K562 (cell line): ENCODE measurements at regions not wholly inside any gene's neighbourhood (a gene's known extent, or its start where the extent isn't known, plus 50 kb on each side); places are given as distances from the start of the nearest gene placed in this dataset.

Experiments used
- GABPA ChIP-seq: fragments of 200-800 bp; sonication (Bioruptor generic); conservative IDR thresholded peaks from 2 replicates; pipeline ENCODE4 v1.6.1; 2016; ENCODE audit warnings: low read depth, missing genetic modification characterization, missing compliant biosample characterization
- MEIS2 ChIP-seq: fragments of 450-650 bp; IDR thresholded peaks from 2 replicates; pipeline ENCODE4 v1.6.1; 2014; ENCODE audit warnings: mild to moderate bottlenecking; ENCODE audit not compliant: partially characterized antibody
- RBM34 ChIP-seq: fragments of 200-400 bp; formaldehyde crosslinking; IDR thresholded peaks from 2 replicates; pipeline ENCODE4 v1.6.1; 2018; ENCODE audit warnings: low read length, borderline replicate concordance; ENCODE audit not compliant: insufficient read depth
- TAF1 ChIP-seq: IDR thresholded peaks from 2 replicates; pipeline ENCODE4 v1.6.1; 2011; ENCODE audit warnings: mild to moderate bottlenecking, low read length, moderate library complexity; ENCODE audit not compliant: insufficient read depth, control insufficient read depth, severe bottlenecking; ENCODE audit errors: extremely low read depth
- TF ChIP-seq, protein P1 (sequence below): sonication (generic); formaldehyde crosslinking; IDR thresholded peaks from 2 replicates; pipeline ENCODE4 v1.8.1; 2023; ENCODE audit warnings: mild to moderate bottlenecking, missing genetic modification reagents

DNA sequence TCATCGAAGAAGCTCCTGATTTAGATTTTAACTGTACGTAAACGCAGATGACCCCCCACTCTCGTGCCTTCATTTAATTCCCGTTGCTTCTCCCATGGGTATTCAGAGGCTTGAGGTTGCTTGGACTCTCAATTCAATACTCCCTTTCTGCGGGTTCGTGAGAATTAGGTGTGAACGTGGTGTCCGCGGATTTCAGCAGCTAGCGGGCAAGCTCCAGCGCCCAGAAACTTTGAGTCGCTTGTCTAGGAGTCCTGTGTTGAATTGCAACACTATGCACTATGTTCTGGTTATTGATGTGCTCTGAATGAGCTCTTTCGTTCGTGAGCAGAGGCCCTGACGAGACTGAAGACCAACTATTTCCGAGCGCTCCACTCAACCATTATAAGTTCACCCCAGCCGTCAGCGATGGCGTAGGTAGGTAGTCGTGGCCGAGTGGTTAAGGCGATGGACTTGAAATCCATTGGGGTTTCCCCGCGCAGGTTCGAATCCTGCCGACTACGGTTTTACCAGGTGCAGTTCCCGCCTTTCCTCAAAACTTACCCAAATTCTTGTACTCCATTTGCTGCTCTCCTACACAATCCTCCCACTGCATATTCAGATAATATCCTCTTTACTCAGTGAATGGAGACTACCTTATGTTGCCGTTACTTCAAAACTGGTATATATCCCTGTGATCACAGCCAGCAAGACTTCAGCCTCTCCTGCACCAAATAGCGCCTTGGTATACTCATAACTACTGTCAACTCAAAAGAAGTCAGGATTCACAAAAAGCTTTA, 72.6 kb upstream of the ZNF184 start:
- TF ChIP-seq MEIS2 = no peak
- TF ChIP-seq GABPA (tag) = no peak
- no peak for TF ChIP-seq RBM34
- peak; percentile 51 for TF ChIP-seq TAF1
- TF ChIP-seq, protein P1, sequence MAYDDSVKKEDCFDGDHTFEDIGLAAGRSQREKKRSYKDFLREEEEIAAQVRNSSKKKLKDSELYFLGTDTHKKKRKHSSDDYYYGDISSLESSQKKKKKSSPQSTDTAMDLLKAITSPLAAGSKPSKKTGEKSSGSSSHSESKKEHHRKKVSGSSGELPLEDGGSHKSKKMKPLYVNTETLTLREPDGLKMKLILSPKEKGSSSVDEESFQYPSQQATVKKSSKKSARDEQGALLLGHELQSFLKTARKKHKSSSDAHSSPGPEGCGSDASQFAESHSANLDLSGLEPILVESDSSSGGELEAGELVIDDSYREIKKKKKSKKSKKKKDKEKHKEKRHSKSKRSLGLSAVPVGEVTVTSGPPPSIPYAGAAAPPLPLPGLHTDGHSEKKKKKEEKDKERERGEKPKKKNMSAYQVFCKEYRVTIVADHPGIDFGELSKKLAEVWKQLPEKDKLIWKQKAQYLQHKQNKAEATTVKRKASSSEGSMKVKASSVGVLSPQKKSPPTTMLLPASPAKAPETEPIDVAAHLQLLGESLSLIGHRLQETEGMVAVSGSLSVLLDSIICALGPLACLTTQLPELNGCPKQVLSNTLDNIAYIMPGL (CRISPR knock-in tag) = peak; percentile 98
